ENCODE measurements at regions not wholly inside any gene's neighbourhood (a gene's known extent, or its start where the extent isn't known, plus 50 kb on each side); places are given as distances from the start of the nearest gene placed in this dataset.

DNA sequence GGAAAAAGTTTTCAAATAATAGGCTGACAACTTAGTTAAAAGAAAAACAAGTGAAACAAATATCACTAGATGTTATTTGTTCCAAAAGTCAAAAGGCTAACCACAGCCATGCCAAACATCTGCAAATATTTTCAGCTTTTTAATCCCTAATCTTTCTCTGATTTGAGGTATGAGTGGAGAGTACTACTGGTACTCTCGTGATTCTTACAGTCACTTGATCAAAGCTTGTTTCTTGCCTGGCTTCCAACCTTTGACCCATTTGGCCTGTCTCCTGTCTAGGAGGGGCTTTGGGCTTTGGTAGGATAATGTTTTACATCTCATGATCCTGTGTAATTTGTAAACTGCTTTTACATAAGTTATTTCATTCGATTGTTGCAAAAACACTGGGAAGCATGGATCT, 301.8 kb upstream of the SORL1-AS1 start:
- H2AFZ ChIP-seq (ENCODE audit: low read length): no peak overlapping the region

More for the DNA sequence above, 301.8 kb upstream of the SORL1-AS1 start:
- no peak for TF ChIP-seq CTCF (conservative IDR thresholded peaks at IDR 0.05)
- Histone ChIP-seq H3T11ph (ENCODE audit: low read length) (no peak overlapping the region), H4K20me1 (ENCODE audit: control insufficient read depth, insufficient read depth, insufficient read length) (no peaks in the 10 kb centered on the region), H3K56ac (ENCODE audit: insufficient read length, low read depth, low read length) (no peak overlapping the region), H3K14ac (ENCODE audit: insufficient read depth, low read length) (no peak overlapping the region), H3K27ac (ENCODE audit: insufficient read length, low read depth, low read length) (no peak overlapping the region), H3K4me2 (ENCODE audit: insufficient read depth, insufficient read length, low read length) (no peak overlapping the region), H3K4ac (ENCODE audit: low read depth, low read length) (no peak overlapping the region), H4K91ac (ENCODE audit: insufficient read length, low read depth, low read length) (no peak overlapping the region), H2BK120ac (ENCODE audit: low read depth, low read length, poor library complexity, severe bottlenecking) (no peak overlapping the region), H3K79me2 (ENCODE audit: insufficient read depth, low read length) (no peaks in the 10 kb centered on the region), H3K79me1 (ENCODE audit: insufficient read depth, low read depth, low read length, poor library complexity, severe bottlenecking) (no peaks in the 10 kb centered on the region), H3K4me1 (ENCODE audit: insufficient read depth, low read length) (peaks cover 15% of the 10 kb centered on the region; the same call in 1 of the 2 replicates), H2BK15ac (ENCODE audit: low read depth, low read length) (no peak overlapping the region), H3K23me2 (ENCODE audit: insufficient read length, low read depth, low read length, poor library complexity, severe bottlenecking) (no peaks in the 10 kb centered on the region), H3K18ac (ENCODE audit: insufficient read length, low read depth, low read length) (no peak overlapping the region), H4K8ac (replicated peaks; ENCODE audit: insufficient read length, low read depth, low read length) (no peak overlapping the region), H2AK5ac (ENCODE audit: insufficient read length, low read length) (no peak overlapping the region), H2BK12ac (ENCODE audit: insufficient read length, low read depth, low read length) (no peak overlapping the region), H3K9me3 (ENCODE audit: control insufficient read depth, low read depth, low read length) (no peaks in the 10 kb centered on the region), H2BK5ac (ENCODE audit: insufficient read length, low read length) (no peak overlapping the region), H3K23ac (ENCODE audit: insufficient read length, low read depth, low read length) (no peak overlapping the region), H3K9ac (ENCODE audit: extremely low read depth, insufficient read length, low read length) (no peak overlapping the region), H3K27me3 (ENCODE audit: insufficient read depth, low read length) (no peaks in the 10 kb centered on the region), H2BK20ac (ENCODE audit: low read depth, low read length, poor library complexity, severe bottlenecking) (no peak overlapping the region), H4K5ac (ENCODE audit: insufficient read length, low read depth, low read length) (no peak overlapping the region)
- Mint-ChIP-seq H3K9me3 (no peaks in the 10 kb centered on the region), H3K36me3 (ENCODE audit: insufficient read depth in 1 of 3, low read depth in 3 of 3) (no peaks in the 10 kb centered on the region), H3K4me3 (no peak overlapping the region), H3K27ac (no peak overlapping the region), H3K27me3 (ENCODE audit: low read depth) (no peaks in the 10 kb centered on the region; the same call in 1 of the 2 replicates), H3K4me1 (peaks cover 26 to 28% of the 10 kb centered on the region in 2 experiments)
- WGBS (ENCODE audit: extremely low coverage, insufficient read length, low lambda C conversion rate): no CpG with 5 or more reads among the region's 2 CpGs
- no peak for DNase-seq
